GM13976 (cell line): ENCODE measurements at regions not wholly inside any gene's neighbourhood (a gene's known extent, or its start where the extent isn't known, plus 50 kb on each side); places are given as distances from the start of the nearest gene placed in this dataset.

ENCODE experiments used
- DNase-seq: peaks from one replicate; pipeline ENCODE4 v3.0.0; 2012; ENCODE audit warnings: low spot score
- CTCF ChIP-seq: IDR thresholded peaks from 2 replicates; pipeline ENCODE4 v1.5.1; 2012; ENCODE audit warnings: borderline replicate concordance, mild to moderate bottlenecking; ENCODE audit not compliant: insufficient read depth; ENCODE audit errors: extremely low read depth, missing control alignments, control extremely low read depth
- in situ Hi-C: fragments of 300-500 bp; cut with MboI; formaldehyde crosslinking; loops from one replicate; pipeline ENCODE4 v1.12.0; 2022; ENCODE audit warnings: low sequenced_read_pairs, mixed read lengths, inconsistent platforms; ENCODE audit not compliant: unreplicated experiment

- no peak for DNase-seq
- in situ Hi-C loops: no loop called here
- TF ChIP-seq CTCF: no peak
These were observed 199.7 kb upstream of the RAB6C start for GRCh38 chr2:129779783-129780182.

DNA sequence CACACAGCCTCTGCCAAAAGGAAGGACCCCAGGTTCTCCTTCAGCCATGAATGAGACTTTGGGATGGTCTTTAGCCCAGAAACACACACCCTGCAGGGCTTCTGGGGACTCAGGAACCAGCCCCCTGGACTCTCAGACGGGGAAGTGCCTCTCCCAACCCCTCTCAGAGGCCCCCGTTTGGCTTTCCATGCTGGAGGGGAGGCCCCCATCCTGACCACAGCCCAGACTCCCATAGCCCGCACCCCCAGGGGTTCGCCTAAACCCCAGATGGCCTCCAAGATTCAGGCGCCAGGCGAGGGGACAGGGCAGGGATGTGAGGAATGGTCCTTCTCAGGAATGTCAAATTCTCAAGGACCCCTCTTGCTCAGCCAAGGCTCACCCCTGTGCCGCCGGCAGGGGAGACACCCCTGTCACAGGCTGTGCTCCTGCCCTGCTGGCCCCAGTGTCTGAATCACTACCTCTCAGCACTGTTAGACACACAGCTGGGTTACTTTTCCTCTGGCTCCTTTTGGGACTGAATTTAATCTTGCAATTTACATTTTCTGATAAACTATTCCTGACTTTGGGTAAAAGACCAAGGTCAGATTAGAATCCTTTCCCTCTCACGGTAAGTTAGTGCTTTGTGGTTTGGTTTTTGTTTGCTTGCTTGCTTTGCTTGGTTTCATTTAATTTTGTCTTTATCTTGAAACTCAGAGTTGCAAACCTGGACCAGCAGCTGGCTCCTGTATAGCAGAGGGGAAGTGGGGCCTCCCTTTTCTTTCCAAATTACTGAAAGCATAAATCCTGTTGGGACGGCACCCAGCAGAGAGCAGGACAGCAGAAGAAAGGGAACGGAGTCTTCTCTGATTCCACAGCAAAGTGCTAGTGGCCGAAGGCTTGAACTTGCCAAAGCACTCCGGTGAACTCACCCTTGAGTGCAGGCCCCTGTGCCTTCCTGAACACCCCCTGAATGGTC lies 198.9 kb upstream of the RAB6C start:
- DNase-seq: no peak
- TF ChIP-seq CTCF: no peak
- in situ Hi-C loops: no loop called here

DNA sequence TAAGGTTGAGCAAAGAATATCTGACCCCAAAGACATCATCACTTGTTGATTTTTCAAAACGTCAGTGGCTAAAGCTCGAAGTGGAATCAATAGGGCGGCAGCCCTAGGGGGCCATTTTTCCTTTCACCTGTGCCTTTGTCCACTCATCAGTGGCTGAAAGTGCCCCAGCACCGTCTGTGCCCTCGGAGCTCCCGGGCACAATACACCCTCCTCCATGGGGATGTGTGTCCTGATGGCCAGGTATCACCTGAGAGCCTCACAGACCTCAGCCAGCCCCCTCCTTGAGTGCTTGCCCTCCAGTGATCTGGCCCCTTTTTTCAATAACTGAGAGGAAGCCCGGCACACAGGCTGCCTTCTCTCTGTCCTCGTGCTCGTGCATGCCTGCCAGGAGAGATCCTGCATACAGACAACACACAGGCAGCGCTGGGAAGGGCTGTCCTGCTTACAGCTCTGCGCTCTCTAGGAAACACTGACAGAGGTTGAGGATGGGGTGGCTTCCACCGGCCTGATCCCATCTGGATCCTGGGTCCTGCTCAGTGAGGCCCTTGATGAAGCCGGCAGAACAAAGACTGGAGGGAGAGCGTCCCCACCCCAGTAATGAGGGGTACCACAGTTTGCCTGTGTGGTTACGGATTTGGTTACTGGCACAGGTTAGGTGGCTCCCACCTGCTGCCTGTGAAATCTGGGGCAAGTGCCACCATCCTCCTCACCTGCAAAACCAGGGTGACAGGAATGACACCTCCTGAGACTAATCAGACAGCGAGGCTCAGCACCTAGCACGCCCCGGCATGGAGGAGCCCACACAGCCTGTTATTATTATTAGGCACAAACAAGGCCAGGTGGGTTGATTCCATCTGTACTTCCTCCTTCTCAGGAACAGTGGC lies 197.5 kb upstream of the RAB6C start:
- TF ChIP-seq CTCF: no peak
- in situ Hi-C loops: no loop called here
- DNase-seq: no peak

DNA sequence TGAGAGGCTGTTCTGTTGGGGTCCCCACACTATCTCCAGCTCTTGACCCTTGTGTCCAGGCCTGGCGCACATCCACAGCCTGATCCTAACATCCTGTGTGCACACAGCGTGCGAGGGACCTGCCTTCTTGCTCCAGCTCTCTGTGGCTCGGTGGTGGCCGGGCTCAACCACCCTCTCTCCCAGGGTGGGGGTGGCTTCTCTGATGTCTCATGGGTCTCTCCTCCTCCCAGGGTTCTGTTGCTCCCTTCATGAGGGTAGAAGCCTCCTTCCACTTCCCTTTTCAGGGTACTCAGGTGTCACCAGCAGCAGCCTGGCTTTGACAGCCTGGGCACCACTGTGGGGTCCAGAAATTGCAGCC lies 196.9 kb upstream of the RAB6C start:
- TF ChIP-seq CTCF: no peak
- in situ Hi-C loops: no loop called here
- DNase-seq: no peak

- in situ Hi-C loops: no loop called here
- no peak for DNase-seq
- no peak for TF ChIP-seq CTCF
These were observed 195.0 kb upstream of the RAB6C start for GRCh38 chr2:129784486-129784885.

GRCh38 chr2:129791712-129792111 lies 187.8 kb upstream of the RAB6C start:
- in situ Hi-C loops: no loop called here
- no peak for DNase-seq
- TF ChIP-seq CTCF: no peak
